T-helper 1 cell treated with Interleukin-12 subunit alpha and Interleukin-12 subunit beta and Interleukin-4 antibody, amounts not matched to agents 30 ng/mL and 1 ng/mL, for 36 hours (primary cell): ENCODE measurements at regions not wholly inside any gene's neighbourhood (a gene's known extent, or its start where the extent isn't known, plus 50 kb on each side); places are given as distances from the start of the nearest gene placed in this dataset.

Experiments
- intact Hi-C: fragments of 100-400 bp; cut with micrococcal nuclease; formaldehyde crosslinking; loops from one replicate; pipeline ENCODE4 v1.15.1; 2024

- intact Hi-C loops: no loop called here
These were observed 2314.1 kb downstream of the LRRC4C start for GRCh38 chr11:39145346-39145745.

- intact Hi-C loops: no loop called here
These were observed 2314.9 kb downstream of the LRRC4C start for GRCh38 chr11:39144351-39145130.

- intact Hi-C loops: no loop called here
These were observed 2319.9 kb downstream of the LRRC4C start for GRCh38 chr11:39139581-39139980.

- intact Hi-C loops: no loop called here
These were observed 2338.6 kb downstream of the LRRC4C start for GRCh38 chr11:39120890-39121289.

- intact Hi-C loops: no loop called here
These were observed 2345.8 kb downstream of the LRRC4C start for GRCh38 chr11:39113606-39114005.

- intact Hi-C loops: no loop called here
These were observed 2357.2 kb downstream of the LRRC4C start for GRCh38 chr11:39102236-39102635.

- intact Hi-C loops: no loop called here
These were observed 2381.0 kb downstream of the LRRC4C start for GRCh38 chr11:39078465-39078864.

DNA sequence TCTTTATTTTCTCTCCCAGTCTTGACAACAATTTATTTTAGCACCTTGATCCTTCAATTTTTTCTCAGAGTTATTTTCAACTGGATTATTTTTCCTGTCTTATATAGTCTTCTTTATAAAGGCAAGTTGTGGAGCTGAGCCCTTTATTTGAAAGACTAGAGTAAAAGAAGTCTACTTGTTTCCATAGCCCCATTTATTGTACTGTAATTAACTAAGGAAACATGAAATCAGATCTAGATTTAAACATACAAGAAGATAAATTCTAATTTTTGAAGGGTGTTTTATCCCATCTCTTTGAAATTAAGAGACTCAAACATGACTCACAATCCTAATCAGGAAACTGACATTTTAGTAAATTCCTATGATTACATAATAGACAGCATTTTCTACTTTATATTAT, 2421.8 kb downstream of the LRRC4C start:
- intact Hi-C loops: no loop called here

DNA sequence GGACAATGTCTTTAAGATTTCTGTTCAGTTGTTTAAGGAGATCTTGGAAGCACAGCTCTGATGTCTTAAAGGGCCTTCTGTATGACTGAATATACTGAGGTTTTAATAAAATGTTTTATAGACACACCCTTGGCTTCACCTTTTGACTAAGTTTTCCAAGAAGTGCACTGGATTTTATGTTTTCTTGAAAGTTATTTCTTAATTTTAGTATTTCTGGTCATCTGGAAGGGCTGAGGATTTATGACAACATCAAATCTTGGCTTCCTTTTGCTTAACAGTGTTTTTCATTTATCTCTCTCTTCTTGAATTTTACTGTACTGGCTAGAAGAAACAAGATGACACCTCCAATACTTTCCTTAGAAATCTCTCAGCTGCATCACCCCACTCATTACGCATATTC, 2423.4 kb downstream of the LRRC4C start:
- intact Hi-C loops: no loop called here

- intact Hi-C loops: no loop called here
These were observed 2423.5 kb upstream of the RAG2 start for GRCh38 chr11:39021539-39021938.

- intact Hi-C loops: no loop called here
These were observed 2413.8 kb upstream of the RAG2 start for GRCh38 chr11:39011797-39012196.

GRCh38 chr11:38990841-38991240, 2392.8 kb upstream of the RAG2 start:
- intact Hi-C loops: no loop called here

- intact Hi-C loops: no loop called here
These were observed 2392.1 kb upstream of the RAG2 start for GRCh38 chr11:38990139-38990538.

- intact Hi-C loops: no loop called here
These were observed 2390.9 kb upstream of the RAG2 start for GRCh38 chr11:38988908-38989307.

GRCh38 chr11:38972220-38972619, 2374.2 kb upstream of the RAG2 start:
- intact Hi-C loops: no loop called here

DNA sequence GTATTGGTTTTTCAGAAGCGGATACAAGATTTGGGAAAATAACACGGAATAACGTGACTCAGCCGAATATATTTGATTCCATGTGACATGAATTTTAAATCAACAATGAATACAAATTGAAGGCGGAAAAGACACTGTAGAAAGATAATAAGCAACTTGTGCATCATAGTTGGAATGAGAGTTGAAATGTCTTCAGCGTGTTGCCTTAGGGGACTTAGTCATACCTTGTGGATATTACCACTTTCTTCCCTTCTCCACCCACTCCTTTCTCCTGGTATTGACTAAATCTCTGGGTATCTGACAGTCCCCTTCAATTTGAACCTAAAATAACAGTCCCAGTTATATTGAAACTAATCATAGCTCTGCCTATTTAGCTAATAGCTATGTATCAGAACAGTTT, 2373.1 kb upstream of the RAG2 start:
- intact Hi-C loops: no loop called here

GRCh38 chr11:38968951-38969350, 2370.9 kb upstream of the RAG2 start:
- intact Hi-C loops: no loop called here

GRCh38 chr11:38952698-38953097, 2354.7 kb upstream of the RAG2 start:
- intact Hi-C loops: no loop called here

GRCh38 chr11:38950867-38951266, 2352.8 kb upstream of the RAG2 start:
- intact Hi-C loops: no loop called here

GRCh38 chr11:38948392-38948791, 2350.4 kb upstream of the RAG2 start:
- intact Hi-C loops: no loop called here

- intact Hi-C loops: no loop called here
These were observed 2339.7 kb upstream of the RAG2 start for GRCh38 chr11:38937709-38938108.

- intact Hi-C loops: no loop called here
These were observed 2337.9 kb upstream of the RAG2 start for GRCh38 chr11:38935941-38936340.

DNA sequence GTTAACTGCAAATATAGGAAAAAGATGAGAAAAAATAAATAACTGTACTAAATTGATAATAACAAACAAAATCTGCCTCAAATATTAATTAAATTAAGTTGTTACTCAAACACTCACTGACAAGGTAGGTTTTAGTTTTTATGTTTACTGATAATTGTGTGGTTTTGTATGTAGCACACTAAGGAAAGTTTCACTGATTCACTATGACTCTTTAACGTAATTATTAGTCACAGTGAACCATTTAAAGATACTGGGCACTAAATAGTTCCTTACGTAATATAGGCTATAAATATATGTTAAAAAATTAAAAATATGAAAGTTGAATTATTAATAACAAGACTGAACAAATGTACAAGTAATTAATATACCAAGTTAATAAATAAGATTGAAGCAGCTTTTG, 2330.0 kb upstream of the RAG2 start:
- intact Hi-C loops: no loop called here

GRCh38 chr11:38924644-38925043, 2326.6 kb upstream of the RAG2 start:
- intact Hi-C loops: no loop called here
